Stomach (tissue), 4 donors: ENCODE measurements at regions not wholly inside any gene's neighbourhood (a gene's known extent, or its start where the extent isn't known, plus 50 kb on each side); places are given as distances from the start of the nearest gene placed in this dataset.

Experiments
- EP300 ChIP-seq: sonication (generic); formaldehyde crosslinking; IDR thresholded peaks from one replicate; pipeline ENCODE4 v1.6.1; 2017; ENCODE audit warnings: antibody characterized with exemption
- POLR2A ChIP-seq, 4 donors: fragments of 450-650 bp; IDR thresholded peaks; one replicate each; pipeline ENCODE4 v1.6.1; 2016; ENCODE audit warnings: antibody characterized with exemption in 4 of 4, control low read depth in 2 of 4, mild to moderate bottlenecking in 1 of 4, moderate library complexity in 1 of 4
- POLR2AphosphoS5 ChIP-seq, 3 donors: sonication (generic); formaldehyde crosslinking; IDR thresholded peaks; one replicate each; pipeline ENCODE4 v1.6.1; 2016; ENCODE audit warnings: antibody characterized with exemption in 3 of 3
- TF ChIP-seq, protein P1 (sequence below), 7 experiments: fragments of 450-650 bp in 4 of 7; fragments of 200-600 bp in 3 of 7; sonication (generic) in 3 of 7; IDR thresholded peaks; one replicate each; pipeline ENCODE4 v1.5.1; 2016 to 2019; ENCODE audit warnings: antibody characterized with exemption in 7 of 7, control low read depth in 2 of 7, mild to moderate bottlenecking in 1 of 7

DNA sequence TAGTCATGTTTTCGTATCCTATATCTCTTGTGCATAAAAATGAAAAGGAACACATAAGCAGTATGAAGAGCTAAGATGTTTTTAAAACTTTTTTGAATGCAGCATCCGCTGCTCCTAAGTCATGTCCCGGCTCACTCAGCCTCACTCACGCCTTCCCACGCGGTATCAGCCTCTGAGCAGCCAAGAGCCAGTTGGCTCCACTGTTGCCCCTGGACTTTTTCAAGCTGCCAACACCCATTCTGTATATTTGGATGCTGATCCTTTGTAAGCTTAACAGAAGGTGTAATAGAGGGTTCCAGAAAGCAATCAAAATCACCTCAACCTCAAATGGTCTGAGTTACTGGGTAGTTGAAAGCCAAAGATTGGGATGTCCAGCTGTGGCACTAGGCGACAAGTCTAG is 139.3 kb downstream of the TTLL2 start:
- TF ChIP-seq POLR2AphosphoS5 (IDR thresholded peaks at IDR 0.05) (no peak), POLR2A (IDR thresholded peaks at IDR 0.05) (no peak), EP300 (no peak)
- TF ChIP-seq, protein P1, sequence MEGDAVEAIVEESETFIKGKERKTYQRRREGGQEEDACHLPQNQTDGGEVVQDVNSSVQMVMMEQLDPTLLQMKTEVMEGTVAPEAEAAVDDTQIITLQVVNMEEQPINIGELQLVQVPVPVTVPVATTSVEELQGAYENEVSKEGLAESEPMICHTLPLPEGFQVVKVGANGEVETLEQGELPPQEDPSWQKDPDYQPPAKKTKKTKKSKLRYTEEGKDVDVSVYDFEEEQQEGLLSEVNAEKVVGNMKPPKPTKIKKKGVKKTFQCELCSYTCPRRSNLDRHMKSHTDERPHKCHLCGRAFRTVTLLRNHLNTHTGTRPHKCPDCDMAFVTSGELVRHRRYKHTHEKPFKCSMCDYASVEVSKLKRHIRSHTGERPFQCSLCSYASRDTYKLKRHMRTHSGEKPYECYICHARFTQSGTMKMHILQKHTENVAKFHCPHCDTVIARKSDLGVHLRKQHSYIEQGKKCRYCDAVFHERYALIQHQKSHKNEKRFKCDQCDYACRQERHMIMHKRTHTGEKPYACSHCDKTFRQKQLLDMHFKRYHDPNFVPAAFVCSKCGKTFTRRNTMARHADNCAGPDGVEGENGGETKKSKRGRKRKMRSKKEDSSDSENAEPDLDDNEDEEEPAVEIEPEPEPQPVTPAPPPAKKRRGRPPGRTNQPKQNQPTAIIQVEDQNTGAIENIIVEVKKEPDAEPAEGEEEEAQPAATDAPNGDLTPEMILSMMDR (IDR thresholded peaks at IDR 0.05): no peak
